Fibroblast of skin of left biceps (primary cell): ENCODE measurements at regions not wholly inside any gene's neighbourhood (a gene's known extent, or its start where the extent isn't known, plus 50 kb on each side); places are given as distances from the start of the nearest gene placed in this dataset.

Experiments used
- DNase-seq, 2 experiments: peaks; one replicate each; pipeline ENCODE4 v3.0.0-alpha.2; 2013; ENCODE audit warnings: low read depth in 2 of 2

DNA sequence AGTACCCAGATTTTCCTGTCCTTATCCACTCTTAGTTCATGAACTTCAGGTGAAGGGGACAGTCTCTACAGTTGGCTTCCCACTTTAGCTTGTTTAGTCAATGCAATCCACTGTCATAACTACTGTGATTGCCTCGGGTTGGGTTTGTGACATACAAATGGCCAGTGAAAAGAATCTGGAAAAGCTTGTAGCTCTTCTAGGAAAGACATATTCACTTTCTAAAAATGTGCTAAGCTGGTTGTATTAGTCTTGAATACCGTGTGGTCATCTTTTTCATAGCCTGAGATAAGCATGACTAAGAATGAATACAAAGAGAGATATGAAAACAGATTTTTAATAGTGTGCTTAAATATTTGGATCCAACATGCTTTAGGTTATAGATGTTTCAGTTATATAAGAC, 1443.5 kb upstream of the IGFBP7 start:
- DNase-seq = no peak

DNA sequence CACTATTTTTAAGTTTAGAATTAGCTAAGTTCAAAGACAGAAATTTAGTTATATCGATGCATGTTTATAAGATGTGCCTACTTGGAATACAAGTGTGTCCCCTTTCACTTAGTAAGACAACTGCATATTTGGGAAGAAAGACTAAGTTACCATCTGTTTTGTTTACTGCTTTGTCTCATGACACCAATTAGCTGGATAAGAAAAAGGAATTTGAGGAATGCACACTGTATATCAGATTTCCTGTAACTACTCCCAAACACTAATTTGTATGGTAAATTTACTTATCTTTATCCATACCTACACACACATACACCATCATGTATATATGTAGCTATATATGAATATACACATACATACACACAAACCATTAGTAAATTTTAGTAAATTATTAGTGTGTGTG, 1442.8 kb upstream of the IGFBP7 start:
- DNase-seq = no peak

DNA sequence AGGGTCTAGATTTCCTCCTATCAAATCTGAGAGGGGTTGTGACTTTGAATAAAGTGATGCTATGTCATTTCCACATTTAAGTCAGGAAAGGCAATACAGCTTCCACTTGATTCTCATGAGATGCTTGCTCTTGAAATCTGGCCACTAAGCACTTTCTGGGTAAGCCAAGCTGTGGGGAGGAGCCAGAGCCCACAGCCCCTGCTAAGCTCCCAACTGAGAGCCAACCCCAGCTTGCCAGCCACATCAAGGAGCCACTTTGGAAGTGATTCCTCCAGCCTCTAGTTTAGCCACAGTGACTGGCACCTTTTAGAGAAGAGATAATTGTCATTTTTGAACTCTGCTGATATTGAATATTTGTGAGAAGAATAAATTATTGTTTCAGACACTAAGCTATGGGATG, 1441.5 kb upstream of the IGFBP7 start:
- no peak for DNase-seq

DNA sequence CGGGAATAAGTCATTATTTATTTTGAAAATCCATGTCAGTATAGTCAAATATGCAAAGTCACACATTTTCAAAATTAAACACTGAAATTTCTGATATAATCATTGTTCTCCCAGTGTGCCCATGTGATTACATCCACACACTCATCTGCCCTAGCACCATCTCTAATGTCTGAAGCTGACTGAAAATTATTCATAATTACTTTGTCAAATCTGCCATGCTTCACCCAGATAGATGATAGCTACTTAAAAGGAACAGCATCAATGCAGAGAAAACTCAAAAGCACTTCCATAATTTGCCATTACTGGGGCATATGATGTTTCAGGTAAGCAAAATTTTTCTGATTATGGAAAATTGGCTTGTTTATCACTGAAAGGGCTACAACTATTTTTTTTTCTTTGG, 1433.3 kb upstream of the IGFBP7 start:
- DNase-seq = no peak

DNA sequence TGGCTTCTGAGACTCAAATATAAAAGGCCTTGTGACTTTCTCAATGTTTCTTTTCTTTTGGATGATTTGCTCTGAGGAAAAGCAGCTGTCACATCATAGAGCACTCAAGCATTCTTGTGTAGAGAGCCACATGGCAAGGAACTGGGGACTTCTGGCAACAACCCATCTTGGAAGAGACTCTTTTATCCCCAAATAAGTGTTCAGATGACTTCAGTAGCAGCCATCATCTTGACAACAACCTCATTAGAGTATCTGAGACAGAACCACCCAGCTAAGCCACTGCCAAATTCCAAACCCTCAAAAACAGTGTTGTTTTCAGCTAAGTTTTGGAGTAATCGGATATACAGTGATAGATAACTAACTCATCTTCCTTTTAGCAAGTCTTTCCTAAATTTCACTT, 1431.7 kb upstream of the IGFBP7 start:
- DNase-seq = no peak

DNA sequence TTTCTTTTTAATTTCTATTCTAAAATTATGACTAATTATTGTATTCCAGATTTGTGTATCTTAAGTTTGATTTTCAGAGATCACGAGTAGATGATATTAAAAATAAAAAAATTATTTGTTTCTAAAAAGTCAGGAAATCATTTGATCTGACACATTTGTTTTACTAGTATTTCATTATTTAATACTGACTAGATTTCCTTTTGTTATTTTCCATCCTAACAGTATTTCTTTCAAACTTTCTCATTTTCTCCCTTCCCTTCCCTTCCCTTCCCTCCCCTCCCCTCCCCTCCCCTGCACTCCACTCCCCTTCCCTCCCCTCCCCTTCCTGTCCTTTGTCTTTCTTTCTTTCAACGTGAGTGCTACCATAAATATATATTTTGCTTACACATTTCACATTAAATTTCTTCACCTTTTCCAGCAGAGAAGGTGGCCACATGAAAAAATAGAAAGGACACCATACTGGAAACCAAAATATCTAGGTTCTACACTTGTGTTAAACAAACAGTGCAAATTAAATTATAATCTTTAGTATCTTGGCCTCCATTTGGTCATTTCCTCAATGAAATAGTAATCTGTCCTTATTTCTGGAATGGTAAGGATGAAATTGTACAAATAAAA, 1412.7 kb upstream of the IGFBP7 start:
- no peak for DNase-seq

DNA sequence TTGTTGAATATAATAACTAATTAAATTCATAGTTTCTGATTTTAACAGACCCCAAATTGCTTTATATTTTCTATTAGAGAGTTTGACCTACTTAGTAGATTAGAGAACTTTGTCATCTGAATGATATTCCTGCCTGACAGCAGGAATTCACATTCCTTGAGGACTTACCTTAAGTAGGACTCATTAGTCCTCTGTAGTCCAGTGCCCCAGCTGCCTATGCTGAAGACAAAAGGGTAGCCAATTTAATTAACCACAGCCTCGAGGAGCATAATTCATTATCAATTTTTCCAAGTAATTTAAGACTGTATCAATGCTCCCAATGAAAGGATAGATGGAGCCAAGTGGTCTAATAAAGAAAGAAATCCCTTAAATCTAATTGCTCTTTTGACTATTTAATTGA, 1405.0 kb upstream of the IGFBP7 start:
- no peak for DNase-seq

DNA sequence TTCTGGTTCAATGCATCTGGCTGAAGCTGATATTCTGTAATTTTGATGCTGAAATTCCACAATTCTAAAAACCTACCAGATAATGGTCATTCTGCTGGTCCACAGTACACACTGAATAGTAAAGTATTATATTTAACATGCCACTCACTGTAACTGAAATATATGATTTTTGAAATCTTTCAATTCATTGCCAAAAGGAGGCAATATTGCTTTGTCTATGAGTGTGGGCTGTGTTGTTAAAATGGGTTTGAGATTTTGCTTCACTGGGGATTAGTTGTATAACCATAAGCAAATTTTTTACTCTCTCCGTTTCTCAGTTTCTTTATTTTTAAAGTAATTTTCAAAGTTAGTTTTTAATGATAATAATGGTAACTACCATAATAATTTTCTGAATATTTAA, 1404.1 kb upstream of the IGFBP7 start:
- no peak for DNase-seq

DNA sequence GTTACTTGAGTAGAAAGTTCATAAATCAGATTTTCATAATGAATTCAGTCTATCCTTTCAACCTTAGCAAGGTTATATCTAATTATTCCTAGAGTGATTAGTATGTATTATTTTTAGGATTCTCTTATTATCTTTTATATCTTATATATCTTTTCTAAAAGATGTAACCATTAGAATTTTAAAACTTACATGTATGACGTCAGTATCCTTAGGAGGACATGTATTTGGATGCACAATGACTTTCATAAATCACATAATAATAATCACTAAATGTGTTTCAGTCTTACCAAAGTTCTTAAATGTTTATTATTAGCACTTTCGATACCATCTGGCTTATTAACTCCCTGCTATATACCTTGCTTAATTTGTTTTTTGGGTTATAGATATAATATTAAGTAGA, 1400.5 kb upstream of the IGFBP7 start:
- no peak for DNase-seq

DNA sequence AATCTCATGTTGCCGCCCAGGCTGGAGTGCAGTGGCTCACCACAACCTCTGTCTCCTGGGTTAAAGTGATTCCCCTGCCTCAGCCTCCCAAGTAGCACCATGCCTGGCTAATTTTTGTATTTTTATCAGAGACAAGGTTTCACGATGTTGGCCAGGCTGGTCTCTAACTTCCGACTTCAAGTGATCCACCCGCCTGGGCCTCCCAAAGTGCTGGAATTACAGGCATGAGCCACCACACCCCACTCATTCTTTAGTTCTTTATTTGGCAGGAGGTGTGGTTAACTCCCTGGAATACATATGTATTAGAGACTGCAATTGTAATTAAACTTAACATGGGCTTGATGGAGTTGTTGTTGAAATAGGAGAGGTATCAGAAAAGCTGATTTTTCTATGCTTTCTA, 1396.9 kb upstream of the IGFBP7 start:
- no peak for DNase-seq

DNA sequence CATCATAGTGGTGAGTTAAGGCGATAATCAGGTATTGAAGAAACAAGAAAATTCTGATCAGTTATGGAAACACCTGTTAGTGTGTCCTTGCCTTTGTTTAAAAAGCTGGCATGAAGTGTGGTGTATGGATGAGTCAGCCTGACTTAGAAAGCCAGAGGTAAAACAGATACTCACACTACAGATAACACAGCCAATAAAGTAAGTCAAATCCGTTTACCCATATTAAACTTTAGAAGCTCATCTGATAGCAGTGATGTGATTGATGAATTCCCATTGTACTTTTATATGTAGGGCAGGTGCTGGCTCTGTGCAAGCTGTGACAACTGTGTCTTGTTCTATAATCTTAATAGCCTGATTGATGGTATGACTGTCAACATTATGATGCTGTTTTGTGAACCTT, 1392.7 kb upstream of the IGFBP7 start:
- DNase-seq = no peak

DNA sequence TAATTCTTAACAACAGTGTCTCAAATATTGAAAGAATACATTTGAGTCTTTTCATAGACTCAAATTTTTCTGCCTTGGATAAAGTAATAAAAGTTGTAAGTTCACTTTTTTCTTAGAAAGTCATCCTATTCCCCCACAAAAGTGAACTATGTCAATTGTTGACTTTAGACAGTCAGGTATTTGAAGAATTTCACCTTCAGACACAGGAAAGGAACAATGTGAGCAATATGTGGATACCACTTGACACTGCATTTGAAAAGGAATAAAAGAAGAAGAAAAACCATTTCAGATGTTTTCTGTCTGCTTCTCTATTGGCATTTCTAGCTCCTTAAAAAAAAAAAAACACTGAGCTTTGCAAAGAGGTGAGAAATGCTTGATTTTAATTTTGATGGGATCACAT, 1389.0 kb upstream of the IGFBP7 start:
- no peak for DNase-seq

DNA sequence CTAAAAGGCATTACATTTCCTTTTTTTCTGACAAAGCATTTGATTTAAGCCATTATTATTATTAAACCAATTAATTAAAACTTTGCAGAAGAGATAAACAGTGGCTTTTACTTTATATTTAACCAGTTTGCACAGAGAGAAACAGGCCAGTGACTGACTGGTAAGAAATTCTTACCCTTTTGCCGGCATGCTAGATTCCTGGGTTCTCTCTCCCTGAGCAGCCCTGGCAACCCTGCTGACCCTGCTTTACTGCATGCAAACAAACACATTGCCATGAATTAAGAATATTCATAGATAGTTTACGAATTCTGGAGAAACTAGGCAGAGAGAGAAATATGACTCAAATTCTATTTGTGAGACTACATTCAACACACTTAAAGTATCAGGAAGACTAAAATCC, 1381.4 kb upstream of the IGFBP7 start:
- no peak for DNase-seq

DNA sequence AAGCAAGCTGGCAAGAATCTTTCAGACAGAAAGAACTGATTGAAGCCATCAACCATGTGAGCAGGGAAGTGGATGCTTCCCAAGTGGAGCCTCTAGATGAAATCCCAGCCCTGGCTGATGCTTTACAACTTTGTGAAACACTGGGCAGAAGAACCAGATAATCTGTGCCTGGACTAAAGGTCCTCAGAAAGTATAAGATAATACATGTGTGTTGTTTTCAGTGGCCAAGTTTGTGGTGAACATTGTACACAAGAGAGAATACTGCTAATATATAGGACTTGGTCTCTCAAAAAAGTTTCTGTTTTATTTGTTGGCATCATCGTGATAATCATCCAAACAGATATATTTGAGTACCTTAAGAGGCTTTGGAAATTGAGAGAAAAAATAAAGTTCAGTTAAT, 1367.8 kb upstream of the IGFBP7 start:
- DNase-seq = no peak

DNA sequence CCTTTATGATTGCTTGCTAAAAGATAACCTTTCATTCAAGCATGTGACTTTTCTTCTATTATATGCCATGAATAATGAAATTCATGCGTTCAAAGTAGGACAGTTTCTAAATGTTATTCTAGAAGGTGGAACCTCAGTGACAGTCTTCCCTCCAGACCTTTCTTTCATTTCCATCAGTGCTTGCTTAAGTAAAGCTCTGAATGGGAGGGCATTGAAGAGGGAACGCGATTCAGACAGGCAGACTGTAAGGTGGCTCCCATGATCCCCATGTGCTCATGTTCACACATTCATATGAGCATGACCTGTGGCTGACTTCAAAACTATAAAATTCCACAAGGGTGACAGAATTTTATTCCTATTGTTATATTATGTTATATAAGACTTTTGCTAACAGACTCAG, 1367.3 kb upstream of the IGFBP7 start:
- DNase-seq = no peak

DNA sequence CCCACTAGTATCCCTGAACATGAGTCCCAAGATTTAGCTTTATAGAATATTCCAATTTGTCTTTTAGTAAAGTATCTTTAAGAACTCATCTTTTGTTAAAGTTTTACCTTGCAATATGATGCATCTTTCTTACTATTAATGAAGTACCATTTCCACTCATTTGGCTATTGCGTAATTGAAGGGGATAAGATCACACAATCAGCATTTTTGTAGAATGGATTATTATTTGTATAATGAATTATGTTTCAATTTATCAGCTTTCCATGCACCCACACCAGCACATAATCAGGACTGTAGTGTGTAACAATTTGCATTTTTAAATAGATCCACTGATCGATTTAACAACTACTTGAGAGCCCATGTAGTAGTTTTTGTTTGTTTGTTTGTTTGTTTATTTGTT, 1364.9 kb upstream of the IGFBP7 start:
- no peak for DNase-seq

DNA sequence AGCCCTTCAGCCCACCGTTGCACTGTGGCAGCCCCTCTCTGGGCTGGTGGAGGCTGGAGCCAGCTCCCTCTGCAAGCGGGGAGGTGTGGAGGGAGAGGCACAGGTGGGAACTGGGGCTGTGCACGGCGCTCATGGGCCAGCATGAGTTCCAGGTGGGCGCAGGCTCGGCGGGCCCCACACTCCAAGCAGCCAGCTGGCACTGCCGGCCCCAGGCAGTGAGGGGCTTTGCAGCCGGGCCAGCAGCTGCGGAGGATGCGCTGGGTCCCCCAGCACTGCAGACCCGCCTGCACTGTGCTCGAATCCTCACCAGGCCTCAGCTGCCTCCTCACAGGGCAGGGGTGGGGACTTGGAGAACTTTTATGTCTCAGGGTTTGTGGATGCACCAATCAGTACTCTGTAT, 1354.8 kb upstream of the IGFBP7 start:
- no peak for DNase-seq

DNA sequence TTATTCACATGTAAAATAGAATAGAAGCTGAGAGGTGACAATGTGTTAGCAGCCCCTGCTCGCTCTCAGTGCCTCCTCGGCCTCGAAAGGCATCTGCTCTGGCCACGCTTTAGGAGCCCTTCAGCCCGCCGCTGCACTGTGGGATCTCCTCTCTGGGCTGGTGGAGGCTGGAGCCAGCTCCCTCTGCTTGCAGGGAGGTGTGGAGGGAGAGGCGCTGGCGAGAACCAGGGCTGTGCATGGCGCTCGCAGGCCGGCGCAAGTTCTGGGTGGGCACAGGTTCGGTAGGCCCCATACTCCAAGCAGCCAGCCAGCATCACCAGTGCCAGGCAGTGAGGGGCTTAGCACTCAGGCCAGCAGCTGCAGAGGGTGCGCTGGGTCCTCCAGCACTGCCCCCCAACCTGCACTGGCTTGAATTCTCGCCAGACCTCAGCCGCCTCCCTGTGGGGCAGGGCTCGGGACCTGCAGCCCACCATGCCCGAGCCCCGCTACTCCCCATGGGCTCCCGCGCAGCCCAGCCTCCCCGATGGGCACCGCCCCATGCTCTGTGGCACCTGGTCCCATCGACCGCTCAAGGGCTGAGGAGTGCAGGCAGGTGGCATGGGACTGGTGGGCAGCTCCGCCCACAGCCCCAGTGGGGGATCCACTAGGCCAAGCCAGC, 1346.7 kb upstream of the IGFBP7 start:
- DNase-seq = no peak

DNA sequence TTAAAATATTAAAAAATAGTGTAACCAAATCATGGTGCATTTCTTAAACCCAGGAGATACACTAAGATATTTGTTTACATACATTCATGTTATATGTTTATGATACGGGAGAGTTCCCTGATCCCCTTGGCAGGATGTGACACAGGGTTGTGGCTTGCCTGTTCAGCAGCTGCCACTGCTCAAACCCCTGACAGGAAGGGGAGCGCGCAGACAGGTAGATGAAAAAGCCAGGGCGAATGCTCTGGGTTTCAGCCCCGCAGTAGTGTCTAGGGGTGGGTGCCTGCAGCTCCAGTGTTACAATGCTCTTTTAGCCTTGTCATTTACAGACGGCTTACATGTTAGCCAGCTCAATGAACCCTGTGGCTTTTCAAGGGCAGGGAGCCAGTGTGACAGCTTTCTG, 1343.8 kb upstream of the IGFBP7 start:
- DNase-seq = no peak

DNA sequence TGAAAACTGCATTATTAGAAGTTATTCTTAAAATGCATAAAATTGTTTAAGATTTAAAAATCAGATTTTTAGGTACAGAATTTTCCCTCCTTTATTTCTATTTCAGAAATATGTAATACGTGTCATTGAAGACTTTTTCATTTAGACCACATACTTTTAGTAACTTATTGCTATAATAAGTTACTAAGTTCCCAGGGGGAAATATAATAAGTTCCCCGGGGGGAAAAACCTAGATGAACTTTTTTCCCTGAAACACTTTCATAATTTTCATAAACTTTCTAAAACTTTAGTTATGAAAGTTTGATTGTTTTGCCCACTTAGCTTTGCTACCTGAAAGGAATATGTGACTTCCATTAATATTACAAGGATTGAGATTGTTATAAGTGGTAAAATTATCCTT, 1341.5 kb upstream of the IGFBP7 start:
- DNase-seq = no peak

DNA sequence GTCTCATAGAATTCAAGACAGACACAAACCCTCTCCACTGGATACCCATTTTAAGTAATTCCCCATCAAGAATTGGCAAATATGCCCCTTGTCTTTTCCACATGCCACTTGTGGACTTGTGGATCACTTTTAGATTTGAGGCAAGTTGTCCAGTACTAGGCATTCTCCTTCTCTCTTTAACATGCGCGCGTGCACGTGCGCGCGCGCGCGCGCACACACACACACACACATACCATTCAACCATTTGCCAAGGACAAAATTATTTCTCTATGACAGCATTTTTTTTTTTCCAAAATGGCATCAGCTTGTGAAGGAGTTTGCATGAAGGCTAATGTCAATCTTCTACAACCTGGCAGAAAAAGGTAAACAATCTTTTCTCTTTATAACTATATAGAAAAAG, 1325.7 kb upstream of the IGFBP7 start:
- no peak for DNase-seq

DNA sequence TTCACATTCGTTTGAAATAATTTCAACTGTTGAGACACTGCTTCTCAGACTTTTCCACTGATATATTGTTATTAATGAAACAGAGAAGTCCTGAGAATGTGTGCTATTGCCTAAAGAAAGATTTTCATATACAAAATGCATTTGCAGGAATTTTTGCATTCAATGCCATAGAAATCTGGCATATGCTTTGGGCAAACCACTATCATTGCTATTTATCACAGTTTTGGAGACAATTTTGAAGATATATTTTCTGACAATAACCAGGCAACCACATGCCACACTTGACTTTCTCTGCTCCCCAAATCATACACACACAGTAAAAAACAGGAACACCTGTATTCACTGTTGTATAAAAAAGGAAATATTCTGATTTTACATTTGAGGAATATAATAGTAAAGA, 1303.7 kb upstream of the IGFBP7 start:
- DNase-seq = no peak

DNA sequence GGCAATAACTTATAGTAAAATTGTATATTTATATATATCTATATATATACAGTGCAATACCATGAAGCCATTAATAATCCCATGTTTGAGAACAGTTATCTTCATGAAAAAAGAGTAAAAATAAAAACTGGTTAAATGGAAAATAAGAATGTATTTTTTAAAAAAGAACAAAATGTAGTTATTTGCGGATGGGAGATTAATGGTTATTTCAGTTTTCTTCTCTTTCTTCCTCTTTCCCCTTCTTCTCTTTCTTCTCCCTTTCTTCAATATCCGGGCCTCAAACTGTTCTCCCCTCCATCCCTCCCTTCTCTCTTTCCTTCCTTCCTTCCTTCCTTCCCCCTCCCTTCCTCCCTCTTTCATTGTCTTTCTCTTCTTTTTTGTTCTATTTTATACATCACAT, 1301.7 kb upstream of the IGFBP7 start:
- no peak for DNase-seq

DNA sequence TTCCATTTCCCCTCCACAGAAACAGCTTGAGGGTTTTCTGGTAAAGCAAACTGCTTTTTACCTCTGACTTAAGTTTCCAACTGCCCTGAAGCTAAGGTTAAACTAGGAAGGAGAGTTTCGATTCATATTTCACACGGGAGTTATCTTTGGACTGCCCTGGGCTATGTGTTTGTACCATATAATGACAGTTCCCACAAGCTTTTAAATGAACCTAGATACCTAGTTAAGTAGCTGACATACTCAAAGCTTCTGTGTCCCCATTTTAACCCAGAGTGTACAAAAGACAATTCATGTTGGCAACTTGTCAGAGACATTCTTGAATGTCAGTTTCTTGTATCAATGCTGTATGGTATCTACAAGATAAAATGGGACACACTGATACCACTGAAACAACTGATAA, 1296.6 kb upstream of the IGFBP7 start:
- no peak for DNase-seq
